A549 (cell line): ENCODE measurements at regions not wholly inside any gene's neighbourhood (a gene's known extent, or its start where the extent isn't known, plus 50 kb on each side); places are given as distances from the start of the nearest gene placed in this dataset.
A peak's percentile ranks its signal among the peaks of the same experiment; 100 is the strongest.

ENCODE experiments used
- ATAC-seq, 2 experiments: fragments of 200-7000 bp in 1 of 2; fragments of >200 bp in 1 of 2; cut with Nextera tagmentation in 1 of 2; cut with Tn5 transposase in 1 of 2; 3 replicates each; pipeline versions ENCODE4 v1.8.0 to v1.9.1; 2018 to 2020; ENCODE audit warnings: mild to moderate bottlenecking in 1 of 2, moderate library complexity in 1 of 2
- CTCF ChIA-PET: fragments of 300-600 bp; sonication (Branson Sonifier 250); formaldehyde crosslinking; extraction: SDS; loops from one replicate; lab custom pipeline; 2021; ENCODE audit warnings: antibody characterized with exemption, inconsistent platforms; lab: Yijun Ruan, JAX
- POLR2A ChIA-PET: fragments of 350-600 bp; formaldehyde crosslinking; extraction: SDS; loops from one replicate; lab custom pipeline; 2021; ENCODE audit warnings: antibody characterized with exemption, inconsistent platforms; lab: Yijun Ruan, JAX
- DNase-seq, 2 experiments: peaks; one replicate each; pipeline versions ENCODE4 v3.0.0 to v3.0.0-alpha.2; 2011 to 2016; ENCODE audit warnings: low read depth in 1 of 2, low spot score in 1 of 2
- FAIRE-seq: peaks from 2 replicates; lab custom pipeline; 2011; peaks lifted over from hg19 to GRCh38; lab: Jason Lieb, UNC
- H3K27ac ChIP-seq, 2 experiments: fragments of >200 bp; sonication (Bioruptor Twin); formaldehyde crosslinking; 3 replicates each; pipeline ENCODE4 v1.5.1; 2016 to 2017
- H3K4me1 ChIP-seq: fragments of >200 bp; sonication (Bioruptor Twin); formaldehyde crosslinking; 3 replicates; pipeline ENCODE4 v1.6.1; 2016
- H3K4me2 ChIP-seq: fragments of >200 bp; sonication (Bioruptor Twin); formaldehyde crosslinking; 3 replicates; pipeline ENCODE4 v1.6.1; 2016
- H3K4me3 ChIP-seq: fragments of >200 bp; sonication (Bioruptor Twin); formaldehyde crosslinking; 3 replicates; pipeline ENCODE4 v1.5.1; 2016
- H3K9me3 ChIP-seq: fragments of >200 bp; sonication (Bioruptor Twin); formaldehyde crosslinking; 3 replicates; pipeline ENCODE4 v1.6.1; 2016
- CBX2 ChIP-seq: fragments of 200-600 bp; sonication (generic); IDR thresholded peaks from 2 replicates; pipeline ENCODE4 v1.6.1; 2016; ENCODE audit warnings: low read depth, mild to moderate bottlenecking, borderline replicate concordance
- CBX8 ChIP-seq: fragments of 200-600 bp; sonication (generic); IDR thresholded peaks from 2 replicates; pipeline ENCODE4 v1.6.1; 2016
- CHD2 ChIP-seq: fragments of 150-350 bp; IDR thresholded peaks from 2 replicates; pipeline ENCODE4 v1.6.1; 2014; ENCODE audit warnings: low read length; ENCODE audit not compliant: partially characterized antibody
- EHMT2 ChIP-seq: fragments of 200-600 bp; sonication (generic); IDR thresholded peaks from 2 replicates; pipeline ENCODE4 v1.6.1; 2016; ENCODE audit warnings: antibody characterized with exemption, low read depth, mild to moderate bottlenecking, moderate library complexity
- EP300 ChIP-seq, 2 experiments: fragments of >200 bp; sonication (Bioruptor Twin); formaldehyde crosslinking; IDR thresholded peaks; 2 replicates in 1 of 2; 3 replicates in 1 of 2; pipeline ENCODE4 v1.6.1; 2016 to 2017
- HMGXB4 ChIP-seq: fragments of 250-450 bp; sonication (Bioruptor Pico); IDR thresholded peaks from 2 replicates; pipeline ENCODE4 v1.5.0; 2021; ENCODE audit warnings: mild to moderate bottlenecking, moderate library complexity, borderline replicate concordance
- JUN ChIP-seq, 2 experiments: fragments of >200 bp; sonication (Bioruptor Twin); formaldehyde crosslinking; IDR thresholded peaks; 2 replicates in 1 of 2; 3 replicates in 1 of 2; pipeline ENCODE4 v1.6.1; 2016 to 2017
- MAFK ChIP-seq: fragments of 450-650 bp; IDR thresholded peaks from 2 replicates; pipeline ENCODE4 v1.6.1; 2014; ENCODE audit not compliant: partially characterized antibody
- MAZ ChIP-seq: fragments of 150-350 bp; IDR thresholded peaks from 2 replicates; pipeline ENCODE4 v1.6.1; 2014; ENCODE audit warnings: antibody characterized with exemption, low read depth, low read length, borderline replicate concordance
- NR3C1 ChIP-seq: fragments of >200 bp; sonication (Bioruptor Twin); formaldehyde crosslinking; IDR thresholded peaks from 3 replicates; pipeline ENCODE4 v1.6.1; 2017
- PHF8 ChIP-seq: fragments of 200-600 bp; sonication (generic); IDR thresholded peaks from 2 replicates; pipeline ENCODE4 v1.6.1; 2016; ENCODE audit warnings: low read depth, mild to moderate bottlenecking, antibody characterized with exemption, moderate library complexity, borderline replicate concordance
- RFX5 ChIP-seq: fragments of 450-650 bp; IDR thresholded peaks from 2 replicates; pipeline ENCODE4 v1.7.1; 2014; ENCODE audit warnings: antibody characterized with exemption, mild to moderate bottlenecking, moderate library complexity
- SMC3 ChIP-seq: fragments of >200 bp; sonication (Bioruptor Twin); formaldehyde crosslinking; IDR thresholded peaks from 3 replicates; pipeline ENCODE4 v1.6.1; 2018; ENCODE audit warnings: inconsistent platforms
- ZC3H11A ChIP-seq: fragments of 450-650 bp; IDR thresholded peaks from 2 replicates; pipeline ENCODE4 v1.6.1; 2014; ENCODE audit warnings: antibody characterized with exemption, mild to moderate bottlenecking
- ZNF302 ChIP-seq: fragments of 250-450 bp; sonication (Bioruptor Pico); IDR thresholded peaks from 2 replicates; pipeline ENCODE4 v1.9.0; 2021; ENCODE audit warnings: inconsistent platforms, mild to moderate bottlenecking, moderate library complexity
- ZSCAN20 ChIP-seq: fragments of 250-450 bp; sonication (Bioruptor Pico); IDR thresholded peaks from 2 replicates; pipeline ENCODE4 v1.8.0; 2022; ENCODE audit warnings: mild to moderate bottlenecking, moderate library complexity
- WGBS: methylation state at CpG from one replicate; pipeline ENCODE4 v1.1.6; 2017; ENCODE audit errors: missing lambda C conversion rate; 5-methylcytosine and 5-hydroxymethylcytosine counted together
- TF ChIP-seq, protein P1 (sequence below): IDR thresholded peaks from 2 replicates; pipeline ENCODE4 v1.6.1; 2012; ENCODE audit warnings: low read depth, borderline replicate concordance
- TF ChIP-seq, protein P2 (sequence below): fragments of >200 bp; sonication (Bioruptor Twin); formaldehyde crosslinking; IDR thresholded peaks from 3 replicates; pipeline ENCODE4 v1.6.1; 2016
- TF ChIP-seq, protein P3 (sequence below): IDR thresholded peaks from 2 replicates; pipeline ENCODE4 v1.6.1; 2012

GRCh38 chr22:27175974-27176373, 518.6 kb downstream of the MIAT start (continued):
- TF ChIP-seq, protein P1, sequence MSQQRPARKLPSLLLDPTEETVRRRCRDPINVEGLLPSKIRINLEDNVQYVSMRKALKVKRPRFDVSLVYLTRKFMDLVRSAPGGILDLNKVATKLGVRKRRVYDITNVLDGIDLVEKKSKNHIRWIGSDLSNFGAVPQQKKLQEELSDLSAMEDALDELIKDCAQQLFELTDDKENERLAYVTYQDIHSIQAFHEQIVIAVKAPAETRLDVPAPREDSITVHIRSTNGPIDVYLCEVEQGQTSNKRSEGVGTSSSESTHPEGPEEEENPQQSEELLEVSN = no peak
- no peak for TF ChIP-seq HMGXB4 (CRISPR knock-in tag)

DNA sequence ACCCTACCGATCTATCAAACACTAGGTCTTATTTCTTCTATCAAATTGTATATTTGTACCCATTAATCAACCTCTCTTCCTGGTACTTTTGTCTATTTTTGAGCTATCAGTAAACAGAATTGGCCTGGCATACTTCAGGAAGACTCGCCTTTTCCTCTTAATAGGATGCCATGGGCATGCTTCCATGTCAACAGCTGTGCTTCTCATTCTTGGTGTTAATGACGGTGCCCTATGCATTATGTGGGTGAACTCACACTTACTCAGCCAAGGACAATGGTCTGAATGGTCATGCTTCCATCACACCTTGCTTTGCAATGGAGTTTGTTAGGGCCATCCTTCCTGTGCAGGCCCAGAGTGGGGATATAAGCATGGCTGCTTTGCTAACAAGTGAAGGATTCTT, 521.8 kb downstream of the MIAT start:
- POLR2A ChIA-PET = no interaction called here
- H3K27ac ChIP-seq = 0 out of 6 replicates have a peak overlapping the region, but pooled peaks of 1 of the 2 experiments have one; percentile 28
- DNase-seq (no peak), ATAC-seq (no peak), FAIRE-seq (no peak)
- H3K4me2 ChIP-seq = no peak overlapping the region
- no peaks in the 10 kb centered on the region for H3K9me3 ChIP-seq
- TF ChIP-seq CBX2 (no peak), SMC3 (no peak), ZC3H11A (no peak), EP300 (IDR thresholded peaks at IDR 0.05) (no peak), CHD2 (no peak), CBX8 (no peak), RFX5 (no peak), HMGXB4 (CRISPR knock-in tag) (no peak), EHMT2 (no peak), PHF8 (no peak), ZSCAN20 (CRISPR knock-in tag) (no peak), NR3C1 (no peak), JUN (IDR thresholded peaks at IDR 0.05) (no peak), MAZ (no peak), ZNF302 (CRISPR knock-in tag) (no peak)
- TF ChIP-seq, protein P2, sequence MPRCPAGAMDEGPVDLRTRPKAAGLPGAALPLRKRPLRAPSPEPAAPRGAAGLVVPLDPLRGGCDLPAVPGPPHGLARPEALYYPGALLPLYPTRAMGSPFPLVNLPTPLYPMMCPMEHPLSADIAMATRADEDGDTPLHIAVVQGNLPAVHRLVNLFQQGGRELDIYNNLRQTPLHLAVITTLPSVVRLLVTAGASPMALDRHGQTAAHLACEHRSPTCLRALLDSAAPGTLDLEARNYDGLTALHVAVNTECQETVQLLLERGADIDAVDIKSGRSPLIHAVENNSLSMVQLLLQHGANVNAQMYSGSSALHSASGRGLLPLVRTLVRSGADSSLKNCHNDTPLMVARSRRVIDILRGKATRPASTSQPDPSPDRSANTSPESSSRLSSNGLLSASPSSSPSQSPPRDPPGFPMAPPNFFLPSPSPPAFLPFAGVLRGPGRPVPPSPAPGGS = no peak
- TF ChIP-seq, protein P3, sequence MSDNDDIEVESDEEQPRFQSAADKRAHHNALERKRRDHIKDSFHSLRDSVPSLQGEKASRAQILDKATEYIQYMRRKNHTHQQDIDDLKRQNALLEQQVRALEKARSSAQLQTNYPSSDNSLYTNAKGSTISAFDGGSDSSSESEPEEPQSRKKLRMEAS = no peak
- no peaks in the 10 kb centered on the region for H3K4me1 ChIP-seq
- 88% methylated on average over 3 of the region's 3 CpGs for WGBS
- CTCF ChIA-PET = no interaction called here
- no peak overlapping the region for H3K4me3 ChIP-seq

DNA sequence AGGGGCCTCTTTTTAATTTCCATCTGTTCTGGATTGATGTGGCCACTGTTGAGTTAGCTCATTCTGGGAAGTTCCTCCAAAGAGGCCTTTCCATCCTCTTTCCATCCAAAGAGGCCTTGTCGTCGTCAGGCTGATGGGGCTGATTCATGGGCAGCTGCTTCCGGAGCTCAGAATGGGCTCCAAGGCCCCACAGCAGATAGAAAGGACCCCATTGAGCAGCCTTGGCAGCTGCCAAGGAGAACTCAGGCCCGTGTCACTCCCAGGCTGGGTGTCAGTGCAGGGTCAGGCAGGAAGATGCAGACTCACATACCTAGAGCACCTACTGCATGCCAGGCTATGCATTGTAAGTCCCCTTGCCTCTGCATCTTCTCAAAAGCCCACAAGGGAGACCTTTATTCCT, 524.1 kb downstream of the MIAT start:
- 75% methylated on average over 4 of the region's 4 CpGs for WGBS
- ChIA-PET POLR2A (no interaction called here), CTCF (interaction anchor here (0.6 to 1.2 kb wide), 2 partner anchors 9 to 223 kb away, joined by 3 to 4 read pairs; no protein-coding TSS in a partner anchor)
- FAIRE-seq (no peak), DNase-seq (no peak), ATAC-seq (no peak)
- no peak overlapping the region for H3K4me2 ChIP-seq
- TF ChIP-seq MAZ (no peak), PHF8 (no peak), EP300 (IDR thresholded peaks at IDR 0.05) (no peak), MAFK (no peak)
- no peak overlapping the region for H3K4me3 ChIP-seq
- no peaks in the 10 kb centered on the region for H3K9me3 ChIP-seq
- H3K27ac ChIP-seq = no peak overlapping the region
- no peaks in the 10 kb centered on the region for H3K4me1 ChIP-seq
